SU-DHL-6 (cell line): ENCODE measurements at regions not wholly inside any gene's neighbourhood (a gene's known extent, or its start where the extent isn't known, plus 50 kb on each side); places are given as distances from the start of the nearest gene placed in this dataset.

Source experiments
- H2AFZ ChIP-seq: fragments of 200-600 bp; sonication (generic); 2 replicates; pipeline ENCODE4 v1.6.1; 2014; ENCODE audit warnings: low read depth, mild to moderate bottlenecking, moderate library complexity, mixed read lengths, antibody characterized with exemption, low read length; ENCODE audit not compliant: severe bottlenecking
- H3F3A ChIP-seq: fragments of 200-600 bp; shearing (Covaris generic); 2 replicates; pipeline ENCODE4 v1.6.0; 2016; ENCODE audit warnings: antibody characterized with exemption, mild to moderate bottlenecking; ENCODE audit not compliant: insufficient read depth
- H3K27ac ChIP-seq: fragments of 200-600 bp; sonication (generic); 2 replicates; pipeline ENCODE4 v1.5.1; 2016; ENCODE audit warnings: low read depth, mild to moderate bottlenecking, low read length, moderate library complexity, mixed read lengths
- H3K27me3 ChIP-seq: fragments of 200-600 bp; sonication (generic), shearing (Covaris generic); 2 replicates; pipeline ENCODE4 v1.6.0; 2014; ENCODE audit warnings: mild to moderate bottlenecking, low read length
- H3K36me3 ChIP-seq: fragments of 200-600 bp; sonication (generic); 2 replicates; pipeline ENCODE4 v1.6.1; 2014; ENCODE audit warnings: mild to moderate bottlenecking, low read length, mixed read lengths
- H3K4me2 ChIP-seq: fragments of 300-600, 200-600 bp; shearing (Covaris generic), sonication (generic); 2 replicates; pipeline ENCODE4 v1.6.0; 2014; ENCODE audit warnings: low read length, low read depth, mild to moderate bottlenecking; ENCODE audit not compliant: poor library complexity, severe bottlenecking
- H3K4me3 ChIP-seq: fragments of 200-600 bp; sonication (generic); 2 replicates; pipeline ENCODE4 v1.5.1; 2014; ENCODE audit warnings: antibody characterized with exemption, low read length, mild to moderate bottlenecking, mixed read lengths; ENCODE audit not compliant: insufficient read depth, poor library complexity, severe bottlenecking
- H3K79me2 ChIP-seq: fragments of 200-600 bp; sonication (generic); 2 replicates; pipeline ENCODE4 v1.6.1; 2014; ENCODE audit warnings: mild to moderate bottlenecking, low read length, moderate library complexity; ENCODE audit not compliant: insufficient read depth
- H3K9ac ChIP-seq: fragments of 200-600 bp; sonication (generic); 2 replicates; pipeline ENCODE4 v1.7.0; 2014; ENCODE audit warnings: mild to moderate bottlenecking, low read length
- H3K9me2 ChIP-seq: fragments of 200-600 bp; sonication (generic); replicated peaks from 2 replicates; pipeline ENCODE4 v1.6.1; 2014; ENCODE audit warnings: low read length; ENCODE audit not compliant: insufficient read depth
- H3K9me3 ChIP-seq: fragments of 200-600 bp; sonication (generic); 2 replicates; pipeline ENCODE4 v1.6.1; 2014; ENCODE audit warnings: low read length, mixed read lengths; ENCODE audit not compliant: insufficient read depth
- H4K20me1 ChIP-seq: fragments of 200-600 bp; sonication (generic); 2 replicates; pipeline ENCODE4 v1.6.1; 2014; ENCODE audit warnings: low read depth, mild to moderate bottlenecking, antibody characterized with exemption, low read length, moderate library complexity, mixed read lengths
- EZH2phosphoT487 ChIP-seq: fragments of 200-600 bp; sonication (generic), shearing (Covaris generic); conservative IDR thresholded peaks from 2 replicates; pipeline ENCODE4 v1.6.1; 2018; ENCODE audit warnings: mild to moderate bottlenecking, antibody characterized with exemption, low read length, moderate library complexity, mixed read lengths
- TF ChIP-seq, protein P1 (sequence below): fragments of 200-600 bp; sonication (generic); IDR thresholded peaks from one replicate; pipeline ENCODE4 v1.5.1; 2017; ENCODE audit warnings: antibody characterized with exemption, mild to moderate bottlenecking, low read length, moderate library complexity; ENCODE audit not compliant: insufficient read depth, poor library complexity, severe bottlenecking

DNA sequence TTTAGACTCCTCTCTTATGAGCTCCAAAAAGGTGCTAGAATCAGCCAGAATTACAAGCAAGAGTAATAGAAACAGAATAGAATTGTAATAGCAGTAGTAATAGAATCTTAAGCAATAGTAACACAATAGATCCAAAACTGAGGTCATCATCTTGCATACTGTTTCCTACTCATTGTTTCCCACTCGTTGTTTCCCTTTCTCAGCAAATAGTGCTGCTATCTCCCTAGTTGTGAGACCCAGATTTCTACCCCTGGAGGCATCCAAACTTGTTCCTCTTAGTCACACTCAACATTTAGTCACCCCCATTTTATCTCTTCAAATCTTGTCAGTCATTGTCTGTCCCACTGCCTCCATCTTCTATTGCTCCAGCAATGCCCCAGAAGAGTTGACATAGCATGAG is 356.9 kb upstream of the MARCKS start:
- no peaks in the 10 kb centered on the region for H3K79me2 ChIP-seq
- H3K9ac ChIP-seq: no peak overlapping the region
- H3K36me3 ChIP-seq: no peaks in the 10 kb centered on the region
- H3F3A ChIP-seq: no peaks in the 10 kb centered on the region
- H3K9me2 ChIP-seq: no peaks in the 10 kb centered on the region
- no peak overlapping the region for H3K4me3 ChIP-seq
- no peaks in the 10 kb centered on the region for H4K20me1 ChIP-seq
- H2AFZ ChIP-seq: no peak overlapping the region
- no peaks in the 10 kb centered on the region for H3K9me3 ChIP-seq
- H3K27me3 ChIP-seq: no peaks in the 10 kb centered on the region
- no peak for TF ChIP-seq EZH2phosphoT487
- TF ChIP-seq, protein P1, sequence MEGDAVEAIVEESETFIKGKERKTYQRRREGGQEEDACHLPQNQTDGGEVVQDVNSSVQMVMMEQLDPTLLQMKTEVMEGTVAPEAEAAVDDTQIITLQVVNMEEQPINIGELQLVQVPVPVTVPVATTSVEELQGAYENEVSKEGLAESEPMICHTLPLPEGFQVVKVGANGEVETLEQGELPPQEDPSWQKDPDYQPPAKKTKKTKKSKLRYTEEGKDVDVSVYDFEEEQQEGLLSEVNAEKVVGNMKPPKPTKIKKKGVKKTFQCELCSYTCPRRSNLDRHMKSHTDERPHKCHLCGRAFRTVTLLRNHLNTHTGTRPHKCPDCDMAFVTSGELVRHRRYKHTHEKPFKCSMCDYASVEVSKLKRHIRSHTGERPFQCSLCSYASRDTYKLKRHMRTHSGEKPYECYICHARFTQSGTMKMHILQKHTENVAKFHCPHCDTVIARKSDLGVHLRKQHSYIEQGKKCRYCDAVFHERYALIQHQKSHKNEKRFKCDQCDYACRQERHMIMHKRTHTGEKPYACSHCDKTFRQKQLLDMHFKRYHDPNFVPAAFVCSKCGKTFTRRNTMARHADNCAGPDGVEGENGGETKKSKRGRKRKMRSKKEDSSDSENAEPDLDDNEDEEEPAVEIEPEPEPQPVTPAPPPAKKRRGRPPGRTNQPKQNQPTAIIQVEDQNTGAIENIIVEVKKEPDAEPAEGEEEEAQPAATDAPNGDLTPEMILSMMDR: no peak
- no peak overlapping the region for H3K27ac ChIP-seq
- no peak overlapping the region for H3K4me2 ChIP-seq

GRCh38 chr6:113505084-113505699 is 352.0 kb upstream of the MARCKS start:
- Histone ChIP-seq H3K9ac (no peak overlapping the region), H3K27ac (no peak overlapping the region), H3F3A (no peaks in the 10 kb centered on the region), H3K9me3 (no peaks in the 10 kb centered on the region), H3K36me3 (no peaks in the 10 kb centered on the region), H4K20me1 (no peaks in the 10 kb centered on the region), H3K4me2 (no peak overlapping the region), H3K79me2 (no peaks in the 10 kb centered on the region), H3K4me3 (no peak overlapping the region), H3K9me2 (no peaks in the 10 kb centered on the region), H2AFZ (no peak overlapping the region), H3K27me3 (no peaks in the 10 kb centered on the region)
- TF ChIP-seq, protein P1: no peak
- TF ChIP-seq EZH2phosphoT487: no peak

DNA sequence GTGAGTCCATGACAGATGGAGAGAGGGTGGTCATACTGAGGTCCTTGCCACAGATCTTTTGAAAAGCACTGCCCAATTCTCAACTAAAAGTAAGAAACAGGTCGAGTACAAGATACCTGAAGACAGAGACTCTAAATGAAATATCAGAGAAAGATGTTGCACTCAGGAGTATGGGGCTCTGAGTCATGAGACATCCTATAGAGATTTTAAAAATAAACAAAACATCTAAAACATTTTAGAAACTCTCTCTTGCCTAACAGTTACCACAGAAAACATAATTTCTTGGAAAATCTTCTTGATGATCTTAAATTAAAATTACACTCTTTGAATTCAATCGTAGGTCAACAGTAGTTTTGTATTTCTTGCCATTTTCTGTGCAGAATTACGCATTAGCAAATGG is 348.9 kb upstream of the MARCKS start:
- no peaks in the 10 kb centered on the region for H3K79me2 ChIP-seq
- no peak overlapping the region for H3K9ac ChIP-seq
- no peaks in the 10 kb centered on the region for H3K9me3 ChIP-seq
- no peak overlapping the region for H3K27ac ChIP-seq
- no peaks in the 10 kb centered on the region for H3F3A ChIP-seq
- H2AFZ ChIP-seq: no peak overlapping the region
- no peaks in the 10 kb centered on the region for H3K36me3 ChIP-seq
- H3K4me2 ChIP-seq: no peak overlapping the region
- no peak overlapping the region for H3K4me3 ChIP-seq
- H4K20me1 ChIP-seq: no peaks in the 10 kb centered on the region
- TF ChIP-seq, protein P1: no peak
- no peak for TF ChIP-seq EZH2phosphoT487
- no peaks in the 10 kb centered on the region for H3K9me2 ChIP-seq
- no peaks in the 10 kb centered on the region for H3K27me3 ChIP-seq
